OCI-LY1 (cell line): ENCODE measurements at regions not wholly inside any gene's neighbourhood (a gene's known extent, or its start where the extent isn't known, plus 50 kb on each side); places are given as distances from the start of the nearest gene placed in this dataset.

Experiments used
- EZH2 ChIP-seq: fragments of 200-600 bp; sonication (generic), shearing (Covaris generic); IDR thresholded peaks from 2 replicates; pipeline ENCODE4 v1.8.0; 2017; ENCODE audit warnings: borderline replicate concordance, mixed run types, mild to moderate bottlenecking, antibody characterized with exemption, low read length, moderate library complexity, mixed read lengths
- TF ChIP-seq, protein P1 (sequence below): fragments of 200-600 bp; sonication (generic), shearing (Covaris generic); IDR thresholded peaks from 2 replicates; pipeline ENCODE4 v1.5.1; 2017; ENCODE audit warnings: mild to moderate bottlenecking, antibody characterized with exemption, low read length, moderate library complexity, mixed read lengths

GRCh38 chr4:176910646-176911045 lies 117.9 kb upstream of the VEGFC start:
- TF ChIP-seq, protein P1, sequence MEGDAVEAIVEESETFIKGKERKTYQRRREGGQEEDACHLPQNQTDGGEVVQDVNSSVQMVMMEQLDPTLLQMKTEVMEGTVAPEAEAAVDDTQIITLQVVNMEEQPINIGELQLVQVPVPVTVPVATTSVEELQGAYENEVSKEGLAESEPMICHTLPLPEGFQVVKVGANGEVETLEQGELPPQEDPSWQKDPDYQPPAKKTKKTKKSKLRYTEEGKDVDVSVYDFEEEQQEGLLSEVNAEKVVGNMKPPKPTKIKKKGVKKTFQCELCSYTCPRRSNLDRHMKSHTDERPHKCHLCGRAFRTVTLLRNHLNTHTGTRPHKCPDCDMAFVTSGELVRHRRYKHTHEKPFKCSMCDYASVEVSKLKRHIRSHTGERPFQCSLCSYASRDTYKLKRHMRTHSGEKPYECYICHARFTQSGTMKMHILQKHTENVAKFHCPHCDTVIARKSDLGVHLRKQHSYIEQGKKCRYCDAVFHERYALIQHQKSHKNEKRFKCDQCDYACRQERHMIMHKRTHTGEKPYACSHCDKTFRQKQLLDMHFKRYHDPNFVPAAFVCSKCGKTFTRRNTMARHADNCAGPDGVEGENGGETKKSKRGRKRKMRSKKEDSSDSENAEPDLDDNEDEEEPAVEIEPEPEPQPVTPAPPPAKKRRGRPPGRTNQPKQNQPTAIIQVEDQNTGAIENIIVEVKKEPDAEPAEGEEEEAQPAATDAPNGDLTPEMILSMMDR = no peak
- TF ChIP-seq EZH2 = no peak
